ENCODE measurements at regions not wholly inside any gene's neighbourhood (a gene's known extent, or its start where the extent isn't known, plus 50 kb on each side); places are given as distances from the start of the nearest gene placed in this dataset.
"Not testable (repeated sequence)": the region's sequence is repeated elsewhere in the genome, so short reads cannot be mapped to it uniquely, and the experiment has no call there.

GRCh38 chr22:10526079-10526478 lies 5001.9 kb upstream of the OR11H1 start:
- TF ChIP-seq, protein P1, sequence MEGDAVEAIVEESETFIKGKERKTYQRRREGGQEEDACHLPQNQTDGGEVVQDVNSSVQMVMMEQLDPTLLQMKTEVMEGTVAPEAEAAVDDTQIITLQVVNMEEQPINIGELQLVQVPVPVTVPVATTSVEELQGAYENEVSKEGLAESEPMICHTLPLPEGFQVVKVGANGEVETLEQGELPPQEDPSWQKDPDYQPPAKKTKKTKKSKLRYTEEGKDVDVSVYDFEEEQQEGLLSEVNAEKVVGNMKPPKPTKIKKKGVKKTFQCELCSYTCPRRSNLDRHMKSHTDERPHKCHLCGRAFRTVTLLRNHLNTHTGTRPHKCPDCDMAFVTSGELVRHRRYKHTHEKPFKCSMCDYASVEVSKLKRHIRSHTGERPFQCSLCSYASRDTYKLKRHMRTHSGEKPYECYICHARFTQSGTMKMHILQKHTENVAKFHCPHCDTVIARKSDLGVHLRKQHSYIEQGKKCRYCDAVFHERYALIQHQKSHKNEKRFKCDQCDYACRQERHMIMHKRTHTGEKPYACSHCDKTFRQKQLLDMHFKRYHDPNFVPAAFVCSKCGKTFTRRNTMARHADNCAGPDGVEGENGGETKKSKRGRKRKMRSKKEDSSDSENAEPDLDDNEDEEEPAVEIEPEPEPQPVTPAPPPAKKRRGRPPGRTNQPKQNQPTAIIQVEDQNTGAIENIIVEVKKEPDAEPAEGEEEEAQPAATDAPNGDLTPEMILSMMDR (IDR thresholded peaks at IDR 0.05): not testable (repeated sequence)
- not testable (repeated sequence) for TF ChIP-seq POLR2A (IDR thresholded peaks at IDR 0.05)

Measured in esophagus squamous epithelium (tissue), 4 donors.